ENCODE measurements at regions not wholly inside any gene's neighbourhood (a gene's known extent, or its start where the extent isn't known, plus 50 kb on each side); places are given as distances from the start of the nearest gene placed in this dataset.

DNA sequence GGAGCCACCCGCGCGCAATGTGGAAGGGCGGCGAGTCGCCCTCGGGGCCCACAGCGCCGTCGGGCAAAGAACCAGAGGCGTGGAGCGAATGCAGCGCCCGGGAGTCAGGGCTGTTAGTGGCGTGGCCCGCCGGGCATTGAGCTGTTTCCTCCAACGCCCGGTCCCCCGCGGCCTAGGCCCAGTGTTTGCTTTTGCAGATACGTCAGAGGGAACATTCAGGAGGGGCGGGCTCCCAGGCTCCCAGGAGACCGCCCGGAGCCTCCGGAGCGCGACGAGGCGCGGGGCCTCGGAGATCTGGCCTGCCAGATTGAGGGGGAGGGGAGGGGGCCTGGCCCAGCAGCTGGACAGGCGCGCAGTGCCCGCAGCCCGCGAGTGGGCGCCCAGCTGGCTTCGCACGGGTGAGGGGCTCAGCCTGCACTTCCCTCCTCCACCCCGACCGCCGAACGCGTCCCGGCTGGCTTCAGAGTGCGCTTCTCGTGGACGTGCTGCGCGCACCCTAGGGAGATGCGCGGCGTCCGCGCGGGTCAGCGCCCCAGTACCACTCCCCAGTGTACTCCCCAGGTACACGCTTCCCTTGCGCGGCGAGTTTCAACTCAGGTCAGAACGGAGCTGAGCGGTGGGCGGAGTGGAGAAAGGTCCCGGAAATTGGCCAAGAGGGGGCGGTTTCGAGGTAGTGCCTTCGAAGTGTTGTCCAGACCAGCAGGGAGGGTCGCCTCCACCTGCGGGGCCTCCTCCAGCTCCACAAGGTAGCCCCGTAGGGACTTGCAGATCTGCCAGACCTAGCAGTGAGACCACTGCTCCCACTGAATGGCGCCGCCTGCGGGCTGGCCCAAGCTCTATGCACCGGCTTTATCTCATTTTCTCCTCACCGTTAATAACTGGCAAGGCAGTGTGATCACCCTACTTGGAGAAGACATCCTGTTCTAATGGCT, 130.4 kb downstream of the TMEM174 start:
- Mint-ChIP-seq H3K27ac (no peak overlapping the region), H3K27me3 (peaks cover 34% of the 10 kb centered on the region), H3K9me3 (no peaks in the 10 kb centered on the region), H3K36me3 (no peaks in the 10 kb centered on the region), H3K4me1 (peaks cover 5% of the 10 kb centered on the region), H3K4me3 (no peak overlapping the region)
- no peak for ATAC-seq (ENCODE audit: low read depth)
- no peak for DNase-seq (ENCODE audit: low spot score in 2 of 2)

DNA sequence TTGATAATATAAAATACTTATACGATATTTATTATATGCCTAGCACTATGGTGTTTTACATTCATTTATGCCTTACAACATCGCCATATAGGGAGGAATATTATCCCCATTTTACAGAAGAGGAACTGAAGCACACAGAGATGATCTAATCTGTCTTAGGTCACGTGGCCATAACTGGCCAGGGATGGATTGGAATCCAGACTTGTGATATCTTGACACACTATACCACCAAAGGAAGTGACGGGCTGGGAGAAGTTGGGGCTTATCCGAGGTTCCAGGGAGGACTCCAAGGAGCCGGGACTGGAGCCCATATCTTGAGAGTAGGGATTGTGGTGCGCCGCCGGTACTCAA, 129.8 kb downstream of the TMEM174 start:
- H3K27me3 Mint-ChIP-seq = peaks cover 34% of the 10 kb centered on the region

DNA sequence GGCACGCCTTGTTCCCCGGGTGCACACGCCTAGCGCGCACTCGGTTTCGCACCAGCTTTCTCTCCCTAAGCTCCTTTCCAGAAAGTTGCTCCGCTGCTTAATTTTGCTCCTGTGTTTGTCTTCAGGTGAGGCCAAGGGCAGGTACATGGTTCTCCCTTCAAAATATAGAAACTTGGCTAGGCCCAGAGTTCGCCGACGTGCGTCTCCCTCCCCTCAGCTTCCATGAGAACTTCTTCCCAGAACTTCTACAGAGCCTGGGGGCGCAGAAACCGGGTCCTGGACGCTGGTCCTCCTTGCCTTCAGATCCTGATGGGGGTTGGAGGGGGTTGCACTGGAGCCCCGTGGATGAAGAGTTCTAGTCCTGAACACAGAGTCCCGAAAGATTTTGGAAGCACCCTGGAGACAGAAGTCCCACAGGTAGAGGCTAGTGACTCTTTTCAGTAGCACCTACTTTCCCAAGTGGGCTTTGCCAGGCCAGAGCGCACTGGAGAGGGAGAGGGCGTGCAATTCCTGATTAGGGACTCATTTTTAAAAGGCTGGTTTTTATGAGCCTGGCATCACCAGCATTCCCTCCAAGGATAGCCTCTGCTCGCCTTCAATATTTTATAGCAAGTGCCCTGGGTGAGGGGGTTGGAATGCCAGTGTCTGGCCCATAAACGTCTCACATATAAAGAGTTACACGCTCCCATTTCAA, 128.4 kb downstream of the TMEM174 start:
- H3K27ac Mint-ChIP-seq = no peak overlapping the region
- DNase-seq (ENCODE audit: low spot score in 2 of 2) (no peak), ATAC-seq (ENCODE audit: low read depth) (no peak)
- H3K4me1 Mint-ChIP-seq = peaks cover 5% of the 10 kb centered on the region
- H3K36me3 Mint-ChIP-seq = peaks cover 2% of the 10 kb centered on the region
- H3K9me3 Mint-ChIP-seq = no peaks in the 10 kb centered on the region
- no peak overlapping the region for H3K4me3 Mint-ChIP-seq
- H3K27me3 Mint-ChIP-seq = peaks cover 38% of the 10 kb centered on the region

More for the DNA sequence above, 129.8 kb downstream of the TMEM174 start:
- ATAC-seq (ENCODE audit: low read depth) (no peak), DNase-seq (ENCODE audit: low spot score in 2 of 2) (no peak)
- Mint-ChIP-seq H3K4me3 (peak overlapping the region; percentile 6), H3K4me1 (peaks cover 5% of the 10 kb centered on the region), H3K36me3 (no peaks in the 10 kb centered on the region), H3K9me3 (no peaks in the 10 kb centered on the region), H3K27ac (no peak overlapping the region)

DNA sequence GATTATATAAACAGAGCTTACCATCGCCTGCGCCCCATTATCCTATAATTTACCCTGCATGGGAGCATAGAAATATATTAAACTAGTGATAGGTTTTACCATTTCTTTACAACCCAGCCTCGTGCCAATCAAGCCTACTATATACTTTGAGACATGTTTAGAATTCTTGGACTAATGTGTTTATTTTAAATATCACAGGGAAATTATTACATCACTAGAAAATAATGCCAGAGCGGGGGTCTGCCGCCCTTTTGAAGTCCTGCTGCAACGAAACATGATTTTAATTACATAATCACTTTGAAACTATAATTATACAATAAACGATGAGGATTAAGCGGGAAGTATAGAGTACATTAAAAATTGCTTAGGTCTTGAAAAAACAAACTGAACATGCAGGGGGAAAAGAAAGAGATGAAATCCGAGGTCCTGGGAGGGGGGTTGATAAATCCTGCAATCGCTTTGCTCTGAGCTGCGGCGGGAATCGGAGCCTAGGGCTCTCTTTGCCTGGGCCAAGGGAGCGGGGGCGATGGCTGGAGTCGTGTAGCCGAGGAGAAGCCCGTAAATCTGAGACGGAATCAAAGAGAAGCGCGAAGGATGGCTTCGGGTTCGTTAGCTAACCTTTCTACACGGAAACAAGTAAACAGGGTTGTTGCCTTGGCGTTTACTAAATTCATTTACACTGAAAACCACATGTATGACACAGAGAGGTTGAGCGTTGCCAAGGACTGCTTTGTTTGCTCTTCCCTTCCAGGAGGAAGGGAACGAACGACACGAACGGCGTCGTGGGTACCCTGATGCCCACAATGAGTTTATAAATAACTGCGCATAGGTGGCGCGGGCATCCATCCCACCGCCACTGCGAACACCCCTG, 127.6 kb downstream of the TMEM174 start:
- H3K27me3 Mint-ChIP-seq = peaks cover 40% of the 10 kb centered on the region
- no peaks in the 10 kb centered on the region for H3K9me3 Mint-ChIP-seq
- peaks cover 2% of the 10 kb centered on the region for H3K36me3 Mint-ChIP-seq
- H3K27ac Mint-ChIP-seq = no peak overlapping the region
- DNase-seq (ENCODE audit: low spot score in 2 of 2) = no peak
- H3K4me1 Mint-ChIP-seq = peaks cover 5% of the 10 kb centered on the region
- no peak overlapping the region for H3K4me3 Mint-ChIP-seq
- ATAC-seq (ENCODE audit: low read depth) = no peak

DNA sequence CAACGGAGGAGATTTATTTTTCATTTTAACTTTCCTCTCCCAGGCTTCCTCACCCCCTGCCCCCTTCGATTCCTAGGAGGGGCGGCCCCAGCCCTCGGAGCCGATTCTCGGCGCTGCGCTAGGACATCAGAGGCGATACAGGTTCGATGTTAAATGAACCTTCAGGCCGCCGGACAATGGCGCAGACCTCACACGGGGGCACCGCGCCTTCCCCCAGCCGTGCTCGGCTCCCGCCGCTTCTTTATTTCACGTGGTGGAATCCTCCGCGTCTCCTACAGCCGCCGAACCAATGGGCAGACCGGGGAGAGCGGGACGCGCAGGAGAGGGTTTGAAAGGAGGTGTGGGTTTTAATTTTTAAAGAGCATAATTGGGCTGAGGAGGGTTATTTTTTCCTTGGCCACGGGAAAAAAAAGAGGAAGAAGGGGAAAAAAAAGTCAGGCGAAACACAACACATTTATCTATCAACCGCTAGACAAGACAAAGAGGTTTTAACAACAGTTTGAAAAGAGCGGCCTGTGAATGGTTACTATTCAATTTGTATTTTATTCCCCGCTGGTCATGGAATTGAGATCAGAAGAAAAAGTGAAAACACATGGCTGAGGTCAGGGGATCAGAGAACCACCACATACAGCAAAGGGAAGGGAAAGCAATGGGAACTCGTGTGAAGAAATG, 126.8 kb downstream of the TMEM174 start:
- Mint-ChIP-seq H3K4me1 (peaks cover 5% of the 10 kb centered on the region), H3K36me3 (peaks cover 2% of the 10 kb centered on the region), H3K4me3 (no peak overlapping the region), H3K27me3 (peaks cover 45% of the 10 kb centered on the region), H3K9me3 (no peaks in the 10 kb centered on the region), H3K27ac (no peak overlapping the region)
- no peak for ATAC-seq (ENCODE audit: low read depth)
- DNase-seq (ENCODE audit: low spot score in 2 of 2) = no peak

DNA sequence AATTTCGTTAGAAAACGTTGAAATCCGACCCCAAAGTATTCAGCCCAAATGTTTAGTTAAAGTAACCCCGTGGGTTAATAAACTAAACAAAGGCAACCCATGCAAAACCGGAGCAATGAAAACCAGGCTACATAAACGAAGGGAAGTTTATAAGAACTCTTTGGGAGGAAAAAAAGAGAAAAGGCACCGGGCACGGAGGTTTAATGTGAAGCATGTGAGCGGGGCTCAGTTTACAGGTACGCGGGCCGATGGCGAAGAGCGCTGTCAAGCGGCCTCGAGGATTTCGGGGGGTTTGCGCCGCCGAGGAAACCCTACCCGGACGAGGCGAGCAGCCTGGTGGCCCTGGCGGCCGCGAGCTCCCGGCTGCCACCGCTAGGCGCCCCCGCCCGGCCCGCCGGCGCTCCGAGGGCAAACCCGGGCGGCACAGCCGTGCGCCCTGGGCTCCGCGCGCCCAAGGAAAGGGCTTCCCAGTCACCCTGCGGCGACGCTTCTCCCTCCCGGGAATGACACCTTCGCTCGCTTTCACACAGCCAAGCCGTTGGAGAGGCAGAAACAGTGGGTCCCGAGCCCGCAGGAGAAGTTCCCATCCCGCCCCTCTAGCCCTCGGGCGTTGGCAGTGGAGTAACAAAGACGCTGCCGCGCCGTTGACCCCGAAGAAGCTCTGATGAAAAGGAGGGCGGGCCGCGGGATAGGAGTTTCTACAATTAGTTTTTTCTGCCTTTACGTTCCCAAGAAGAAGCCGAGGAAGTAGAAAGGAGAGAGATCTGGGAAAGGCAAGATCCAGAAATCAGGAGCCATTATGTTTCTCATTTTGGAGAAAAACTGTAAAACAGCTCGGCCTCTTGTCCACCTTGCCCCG, 126.0 kb downstream of the TMEM174 start:
- Mint-ChIP-seq H3K27ac (no peak overlapping the region), H3K27me3 (peaks cover 38% of the 10 kb centered on the region), H3K4me1 (peaks cover 5% of the 10 kb centered on the region), H3K9me3 (no peaks in the 10 kb centered on the region), H3K4me3 (no peak overlapping the region), H3K36me3 (peaks cover 3% of the 10 kb centered on the region)
- DNase-seq (ENCODE audit: low spot score in 2 of 2) (no peak), ATAC-seq (ENCODE audit: low read depth) (no peak)

DNA sequence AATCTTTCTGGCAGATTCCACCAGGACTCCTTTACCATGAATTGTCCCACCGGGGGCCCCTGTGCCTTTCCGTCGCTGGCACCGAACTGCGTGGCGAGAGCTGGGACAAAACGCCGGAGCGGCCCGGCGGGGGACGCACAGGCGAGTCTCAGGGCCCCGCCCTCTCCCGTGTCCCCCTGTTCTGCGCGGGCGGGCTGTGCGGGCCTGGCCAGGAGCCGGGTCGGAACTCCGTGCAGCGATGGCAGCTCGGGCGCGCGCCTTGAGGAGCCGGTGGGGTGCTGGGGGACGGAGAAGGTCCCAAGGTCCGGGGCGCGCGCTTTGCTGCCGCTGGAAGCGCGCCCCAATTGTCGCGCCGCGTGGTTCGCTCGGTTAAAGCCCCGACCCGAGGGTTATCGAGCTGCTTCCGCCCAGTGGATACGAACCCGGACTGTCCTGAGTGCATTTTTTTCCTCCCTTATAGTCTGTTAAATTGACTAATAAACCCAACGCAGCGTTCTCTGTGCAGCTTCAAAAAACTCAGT, 125.3 kb downstream of the TMEM174 start:
- Mint-ChIP-seq H3K27ac (no peak overlapping the region), H3K27me3 (peaks cover 39% of the 10 kb centered on the region), H3K4me1 (peaks cover 5% of the 10 kb centered on the region), H3K9me3 (no peaks in the 10 kb centered on the region), H3K4me3 (no peak overlapping the region), H3K36me3 (peaks cover 4% of the 10 kb centered on the region)
- DNase-seq (ENCODE audit: low spot score in 2 of 2) (no peak), ATAC-seq (ENCODE audit: low read depth) (no peak)

DNA sequence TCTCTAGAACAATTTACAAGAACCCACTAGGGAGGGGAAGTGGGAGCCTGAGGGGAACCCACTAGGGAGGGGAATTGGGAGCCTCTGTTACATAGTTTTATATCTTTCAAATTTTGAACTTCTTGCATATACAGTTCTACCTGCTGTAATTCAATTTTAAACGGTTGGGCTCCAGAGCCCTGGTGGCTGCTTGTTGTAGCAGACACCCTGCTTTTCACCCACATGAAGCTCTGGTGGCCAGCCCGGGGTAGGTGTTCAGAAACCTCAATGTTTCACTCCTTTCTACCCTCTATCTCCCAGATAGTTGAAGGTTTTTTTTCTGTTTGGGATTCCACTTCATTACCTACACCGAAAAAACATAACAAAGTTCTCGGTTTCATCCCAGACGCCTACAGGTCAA, 124.4 kb downstream of the TMEM174 start:
- no peak for ATAC-seq (ENCODE audit: low read depth)
- Mint-ChIP-seq H3K36me3 (peaks cover 4% of the 10 kb centered on the region), H3K27me3 (peaks cover 36% of the 10 kb centered on the region), H3K4me1 (peaks cover 3% of the 10 kb centered on the region), H3K4me3 (no peak overlapping the region), H3K9me3 (no peaks in the 10 kb centered on the region), H3K27ac (no peak overlapping the region)
- no peak for DNase-seq (ENCODE audit: low spot score in 2 of 2)

DNA sequence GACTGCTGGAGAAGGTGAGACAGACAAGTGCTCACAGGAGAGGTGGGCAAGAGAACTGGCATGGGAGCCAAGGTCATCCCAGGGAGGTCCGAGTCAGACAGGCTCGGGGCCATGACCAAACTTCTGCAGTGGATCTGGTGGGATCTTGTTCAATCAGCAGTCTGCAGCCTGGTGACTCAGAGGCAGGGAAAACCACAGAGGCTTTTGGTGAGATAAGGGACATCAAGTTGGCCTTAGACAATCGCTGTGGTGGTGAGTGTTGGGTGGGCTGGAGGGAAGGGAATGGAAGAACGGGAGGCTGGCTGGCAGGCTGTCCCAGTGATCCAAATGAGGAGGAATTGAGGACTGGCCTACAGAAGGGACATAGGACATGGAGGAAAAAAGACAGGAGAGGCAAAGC, 123.8 kb downstream of the TMEM174 start:
- Mint-ChIP-seq H3K36me3 (peaks cover 4% of the 10 kb centered on the region), H3K4me3 (no peak overlapping the region), H3K4me1 (peaks cover 3% of the 10 kb centered on the region), H3K9me3 (no peaks in the 10 kb centered on the region), H3K27ac (no peak overlapping the region), H3K27me3 (peaks cover 34% of the 10 kb centered on the region)
- no peak for DNase-seq (ENCODE audit: low spot score in 2 of 2)
- ATAC-seq (ENCODE audit: low read depth) = no peak

DNA sequence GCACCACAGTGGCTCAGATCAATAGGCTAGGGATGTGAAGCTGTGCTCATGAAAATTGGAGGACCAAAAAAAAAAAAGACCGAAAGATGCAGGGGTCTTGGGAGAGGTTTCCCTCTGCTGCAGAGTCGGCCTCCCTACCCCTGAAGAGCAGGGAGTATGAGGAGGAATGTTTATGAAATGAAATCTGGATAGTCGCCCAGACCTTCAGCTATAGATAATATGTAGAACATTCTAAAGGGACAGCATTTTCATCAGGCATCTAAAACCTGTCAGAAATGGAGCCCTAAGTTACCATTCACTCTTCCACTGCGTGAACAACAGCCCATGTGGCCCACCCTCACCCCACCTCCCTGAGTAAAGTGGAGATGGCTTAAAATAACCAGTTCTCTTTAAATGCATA, 122.9 kb downstream of the TMEM174 start:
- Mint-ChIP-seq H3K36me3 (peaks cover 4% of the 10 kb centered on the region), H3K27ac (no peak overlapping the region)

DNA sequence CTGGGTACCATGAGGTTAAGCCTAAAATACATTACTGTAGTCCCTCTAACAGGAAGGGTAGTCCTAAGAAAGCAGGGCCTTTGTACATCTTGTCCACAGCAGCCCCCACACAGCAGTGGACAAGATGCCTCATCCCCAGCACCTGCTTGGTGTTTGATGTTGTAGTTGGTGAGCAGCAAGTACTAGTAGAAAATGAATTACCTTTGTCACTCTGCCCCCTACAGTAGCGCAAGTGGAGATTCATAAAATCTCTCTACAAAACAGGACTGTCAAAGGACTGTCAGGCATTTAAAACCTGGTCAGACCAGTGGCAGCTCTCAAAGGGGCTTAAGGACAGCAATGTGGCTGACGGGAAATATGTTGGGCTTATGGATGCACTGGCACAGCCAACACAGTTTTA, 122.5 kb downstream of the TMEM174 start:
- no peak overlapping the region for H3K27ac Mint-ChIP-seq
- peaks cover 4% of the 10 kb centered on the region for H3K36me3 Mint-ChIP-seq
- peaks cover 3% of the 10 kb centered on the region for H3K4me1 Mint-ChIP-seq
- H3K4me3 Mint-ChIP-seq = no peak overlapping the region
- DNase-seq (ENCODE audit: low spot score in 2 of 2) (no peak), ATAC-seq (ENCODE audit: low read depth) (no peak)
- H3K27me3 Mint-ChIP-seq = peaks cover 32% of the 10 kb centered on the region
- no peaks in the 10 kb centered on the region for H3K9me3 Mint-ChIP-seq

More for the DNA sequence above, 122.9 kb downstream of the TMEM174 start:
- H3K9me3 Mint-ChIP-seq = no peaks in the 10 kb centered on the region
- ATAC-seq (ENCODE audit: low read depth) (no peak), DNase-seq (ENCODE audit: low spot score in 2 of 2) (no peak)
- H3K27me3 Mint-ChIP-seq = peaks cover 36% of the 10 kb centered on the region
- H3K4me1 Mint-ChIP-seq = peaks cover 3% of the 10 kb centered on the region
- no peak overlapping the region for H3K4me3 Mint-ChIP-seq

DNA sequence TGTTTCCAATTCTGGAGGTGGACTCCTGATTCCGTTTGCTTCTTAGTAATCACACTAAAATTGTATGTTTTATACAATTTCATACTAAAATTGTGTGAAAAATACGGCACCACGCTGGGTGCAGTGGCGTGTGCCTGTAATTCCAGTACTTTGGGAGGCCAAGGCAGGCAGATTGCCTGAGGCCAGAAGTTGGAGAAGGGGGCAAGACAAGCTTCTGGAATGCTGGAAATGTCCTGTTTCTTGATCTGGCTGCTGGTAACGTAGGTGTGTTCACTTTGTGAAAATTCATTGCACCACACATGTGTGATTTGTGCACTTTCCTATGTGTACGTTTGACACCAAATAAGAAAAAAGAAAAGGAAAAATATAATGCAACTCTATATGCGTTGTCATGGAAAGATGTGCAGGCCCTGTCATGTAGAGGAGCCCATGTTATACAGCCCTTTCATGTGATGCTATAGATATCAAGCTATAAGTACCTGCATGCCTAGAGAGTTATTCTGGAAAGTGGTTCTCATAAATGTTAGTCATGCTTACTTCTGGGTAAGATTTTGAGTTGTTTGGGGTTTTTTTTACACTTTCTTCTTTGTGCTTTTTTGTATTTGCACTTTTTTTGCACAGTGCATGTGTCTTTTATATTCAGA, 119.9 kb downstream of the TMEM174 start:
- Mint-ChIP-seq H3K9me3 (no peaks in the 10 kb centered on the region), H3K36me3 (peaks cover 4% of the 10 kb centered on the region), H3K27me3 (peaks cover 30% of the 10 kb centered on the region), H3K4me1 (no peaks in the 10 kb centered on the region), H3K27ac (no peak overlapping the region), H3K4me3 (no peak overlapping the region)
- DNase-seq (ENCODE audit: low spot score in 2 of 2) (no peak), ATAC-seq (ENCODE audit: low read depth) (no peak)

Data from memory B cell (primary cell).